KBM-7 (cell line): ENCODE measurements at regions not wholly inside any gene's neighbourhood (a gene's known extent, or its start where the extent isn't known, plus 50 kb on each side); places are given as distances from the start of the nearest gene placed in this dataset.
"Not testable (repeated sequence)": the region's sequence is repeated elsewhere in the genome, so short reads cannot be mapped to it uniquely, and the experiment has no call there.

Experiments
- DNase-seq: peaks from one replicate; pipeline ENCODE4 v3.0.0-alpha.2; 2015
- in situ Hi-C: fragments of 300-500 bp; cut with MboI; formaldehyde crosslinking; loops from 2 replicates; pipeline ENCODE4 v1.14.3; 2020; ENCODE audit warnings: low sequenced_read_pairs, low pct_unique_long_range_greater_than_20kb, mixed read lengths

DNA sequence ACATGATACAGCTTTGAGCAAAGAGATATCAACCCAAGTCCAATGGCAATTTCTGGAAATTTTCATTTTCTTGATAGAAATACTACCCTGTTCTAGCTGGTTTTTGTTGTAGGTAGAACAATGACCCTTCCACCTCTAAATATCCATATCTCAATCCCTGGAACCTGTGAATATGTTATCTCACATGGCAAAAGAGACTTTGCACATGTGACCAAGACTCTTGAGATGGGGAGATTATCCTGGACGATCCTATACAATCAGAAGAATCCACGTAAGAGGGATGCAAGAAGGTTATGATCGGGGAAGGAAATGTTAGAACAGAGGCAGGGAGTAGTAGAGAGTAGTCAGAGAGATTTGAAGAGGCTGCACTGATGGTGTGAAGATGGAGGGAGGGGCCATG, 124.9 kb downstream of the CCDC71L start:
- no peak for DNase-seq
- in situ Hi-C loops: no loop called here

DNA sequence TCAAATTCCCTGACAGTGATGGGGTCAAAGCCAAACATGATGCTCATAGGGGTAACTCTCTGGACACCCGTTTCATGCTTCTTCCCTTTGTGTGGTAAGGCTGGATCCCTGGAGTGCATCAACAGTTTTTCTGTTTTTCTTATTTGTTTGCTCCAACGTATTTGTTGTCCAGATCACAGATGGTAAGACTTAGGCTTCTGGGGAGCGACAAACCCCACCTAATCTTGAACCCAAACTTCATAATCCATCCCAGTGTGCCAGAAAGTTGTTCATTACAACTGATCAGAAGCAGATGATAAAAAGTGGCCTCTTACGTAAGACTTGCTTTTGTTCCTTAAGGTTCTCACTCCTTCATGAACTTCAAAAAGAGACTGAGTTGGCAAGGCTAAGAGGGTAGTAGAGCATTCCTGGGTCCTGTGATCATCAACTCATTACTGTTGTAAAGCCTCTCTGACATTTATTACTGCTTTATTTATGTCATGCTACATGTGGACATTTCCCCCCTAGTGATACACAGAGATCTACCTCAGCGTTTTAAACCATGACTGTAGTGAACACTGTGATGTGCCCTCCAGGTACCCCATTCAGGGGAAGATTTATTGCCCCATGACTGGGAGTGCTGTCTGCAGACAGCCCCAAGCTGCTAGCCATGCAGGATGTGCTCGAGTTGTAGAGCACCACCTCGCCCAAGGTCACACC, 125.6 kb downstream of the CCDC71L start:
- no peak for DNase-seq
- in situ Hi-C loops: no loop called here

DNA sequence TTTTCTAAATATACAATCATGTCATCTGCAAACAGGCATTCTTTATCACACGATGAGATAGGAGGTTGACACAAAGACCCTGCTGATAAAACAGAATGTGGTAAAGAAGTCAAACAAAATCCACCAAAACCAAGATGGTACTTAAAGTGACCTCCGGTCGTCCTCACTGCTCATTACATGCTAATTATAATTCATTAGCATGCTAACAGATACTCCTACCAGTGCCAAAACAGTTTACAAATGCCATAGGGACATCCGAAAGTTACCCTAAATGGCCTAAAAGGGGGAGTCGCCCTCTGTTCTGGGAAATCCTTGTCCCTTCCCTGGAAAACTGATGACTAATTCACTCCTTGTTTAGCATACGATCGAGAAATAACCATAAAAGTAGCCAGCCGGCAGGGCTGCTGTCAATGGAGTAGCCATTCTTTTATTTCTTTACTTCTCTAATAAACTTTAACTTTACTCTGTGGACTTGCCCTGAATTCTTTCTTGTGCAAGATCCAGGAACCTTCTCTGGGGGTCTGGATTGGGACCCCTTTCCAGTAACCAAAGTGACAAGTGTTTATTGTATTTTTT, 126.6 kb downstream of the CCDC71L start:
- in situ Hi-C loops: no loop called here
- DNase-seq: no peak

DNA sequence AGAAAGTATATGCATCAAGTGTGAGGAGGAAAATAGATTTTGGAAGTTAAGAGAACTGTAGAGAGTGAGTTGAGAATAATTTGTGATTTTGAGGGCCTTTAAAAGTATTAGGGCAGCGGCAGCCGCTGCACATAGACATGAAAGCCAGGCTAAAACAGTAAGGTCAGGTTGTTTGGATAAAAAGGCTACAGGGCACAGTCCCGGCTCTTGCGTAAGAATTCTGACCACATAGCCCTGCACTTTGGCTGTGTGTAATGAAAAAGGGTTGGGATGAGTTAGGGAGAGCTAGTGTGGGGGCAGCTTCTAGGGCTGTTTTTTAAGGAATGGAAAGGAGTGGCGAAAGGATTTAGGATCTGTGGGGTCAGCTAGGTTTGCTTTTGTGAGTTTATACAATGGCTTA, 130.8 kb downstream of the CCDC71L start:
- DNase-seq, in situ Hi-C loops: not testable (repeated sequence)

DNA sequence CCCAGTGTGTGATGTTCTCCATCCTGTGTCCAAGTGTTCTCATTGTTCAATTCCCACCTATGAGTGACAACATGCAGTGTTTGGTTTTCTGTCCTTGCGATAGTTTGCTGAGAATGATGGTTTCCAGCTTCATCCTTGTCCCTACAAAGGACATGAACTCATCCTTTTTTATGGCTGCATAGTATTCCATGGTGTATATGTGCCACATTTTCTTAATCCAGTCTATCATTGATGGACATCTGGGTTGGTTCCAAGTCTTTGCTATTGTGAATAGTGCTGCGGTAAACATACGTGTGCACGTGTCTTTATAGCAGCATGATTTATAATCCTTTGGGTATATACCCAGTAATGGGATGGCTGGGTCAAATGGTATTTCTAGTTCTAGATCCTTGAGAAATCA, 134.3 kb downstream of the CCDC71L start:
- in situ Hi-C loops, DNase-seq: not testable (repeated sequence)

DNA sequence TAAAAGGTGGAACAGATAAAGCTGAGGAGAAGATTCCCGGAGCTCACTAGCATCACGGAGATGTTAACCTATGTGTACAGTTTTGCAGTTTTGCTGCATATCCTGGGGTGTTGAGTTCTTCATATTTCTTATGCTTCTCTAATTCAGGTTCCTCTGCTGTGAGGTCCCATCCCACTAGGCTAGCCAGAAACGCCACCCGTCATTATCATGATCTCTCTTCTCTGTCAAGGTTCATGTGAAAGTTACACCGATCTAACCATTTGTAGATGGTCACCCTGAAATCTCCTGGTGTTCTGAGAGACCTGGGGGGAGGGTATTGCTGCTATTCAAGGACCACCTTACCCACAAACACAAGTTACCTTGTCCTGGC, 136.3 kb downstream of the CCDC71L start:
- DNase-seq: peak; percentile 3
- in situ Hi-C loops: no loop called here

DNA sequence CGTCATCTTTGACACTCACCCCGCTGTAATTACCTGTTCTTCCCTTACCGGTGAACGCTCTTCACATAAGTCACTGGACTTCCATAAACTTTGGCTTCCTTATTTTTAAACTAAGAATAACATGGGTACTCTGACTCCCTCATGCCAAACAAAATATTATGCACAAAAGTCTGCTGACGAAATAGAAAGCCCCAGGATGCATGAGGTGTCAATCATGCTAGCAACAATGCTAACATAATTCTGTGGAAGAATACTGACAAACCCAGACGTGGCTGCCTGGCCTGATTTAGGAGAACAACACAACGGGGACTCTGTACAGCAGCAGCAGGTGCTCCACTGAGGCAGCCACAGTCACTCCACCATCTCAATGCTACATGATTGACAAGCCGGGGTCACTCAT, 137.5 kb downstream of the CCDC71L start:
- no peak for DNase-seq
- in situ Hi-C loops: no loop called here

DNA sequence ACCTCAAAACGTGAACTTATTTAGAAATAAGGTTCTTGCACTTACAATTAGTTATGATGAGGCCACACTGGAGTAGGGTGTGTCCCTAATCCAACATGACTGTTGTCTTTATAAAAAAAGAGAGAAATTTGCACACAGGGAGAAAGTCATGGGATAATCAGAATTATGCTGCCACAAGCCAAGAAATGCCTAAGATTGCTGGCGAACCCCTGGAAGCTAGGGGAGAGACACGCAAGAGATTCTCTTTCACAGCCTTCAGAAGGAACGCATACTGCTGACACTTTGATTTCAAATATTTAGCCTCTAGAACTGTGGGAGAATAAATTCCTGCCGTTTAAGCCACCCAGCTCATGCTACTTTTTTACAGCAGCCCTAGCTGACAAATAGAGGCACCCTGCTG, 138.3 kb downstream of the CCDC71L start:
- no peak for DNase-seq
- in situ Hi-C loops: no loop called here

DNA sequence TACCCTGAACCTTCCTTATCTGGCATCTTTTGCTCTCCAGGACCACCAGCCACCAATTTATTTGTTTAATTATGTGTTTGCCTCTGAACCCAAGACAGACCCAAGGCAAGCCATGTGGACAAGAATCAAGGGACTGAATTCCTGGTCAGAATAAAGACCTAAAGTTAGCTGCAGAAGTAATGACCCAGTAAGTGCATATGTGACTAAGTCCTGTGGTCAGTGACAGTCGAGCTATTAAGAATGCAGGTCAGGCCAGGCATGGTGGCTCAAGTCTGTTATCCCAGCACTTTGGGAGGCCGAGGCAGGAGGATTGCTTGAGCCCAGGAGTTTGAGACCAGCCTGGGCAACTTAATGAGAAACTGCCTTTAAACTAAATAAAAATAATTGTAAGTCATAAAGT, 139.4 kb downstream of the CCDC71L start:
- no peak for DNase-seq
- in situ Hi-C loops: no loop called here

DNA sequence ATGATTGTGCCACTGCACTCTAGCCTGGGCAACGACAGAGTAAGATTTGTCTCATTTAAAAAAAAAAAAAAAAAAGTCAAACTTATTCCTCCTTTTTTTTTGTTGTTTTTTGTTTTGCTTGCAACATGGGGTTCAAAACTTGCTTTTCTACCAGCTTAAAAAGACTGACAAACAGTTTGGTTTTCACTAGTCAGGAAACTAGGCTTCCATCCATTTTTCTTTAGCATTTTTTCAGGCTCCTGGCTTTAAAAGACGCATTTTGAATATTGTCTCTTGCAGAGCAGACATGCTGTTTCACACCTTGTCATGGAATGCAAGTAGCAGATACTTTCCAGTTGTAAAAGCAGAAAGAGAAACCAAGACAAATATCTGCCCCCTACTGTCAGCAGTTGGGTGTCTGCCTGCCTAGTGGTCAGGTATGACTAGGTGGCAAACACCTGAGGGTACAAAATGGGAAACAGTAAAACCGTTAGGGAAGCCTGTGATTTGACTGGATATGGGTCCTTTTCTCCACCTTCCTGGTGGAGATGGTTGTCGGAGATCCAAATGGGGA, 139.9 kb downstream of the CCDC71L start:
- in situ Hi-C loops: no loop called here
- no peak for DNase-seq

DNA sequence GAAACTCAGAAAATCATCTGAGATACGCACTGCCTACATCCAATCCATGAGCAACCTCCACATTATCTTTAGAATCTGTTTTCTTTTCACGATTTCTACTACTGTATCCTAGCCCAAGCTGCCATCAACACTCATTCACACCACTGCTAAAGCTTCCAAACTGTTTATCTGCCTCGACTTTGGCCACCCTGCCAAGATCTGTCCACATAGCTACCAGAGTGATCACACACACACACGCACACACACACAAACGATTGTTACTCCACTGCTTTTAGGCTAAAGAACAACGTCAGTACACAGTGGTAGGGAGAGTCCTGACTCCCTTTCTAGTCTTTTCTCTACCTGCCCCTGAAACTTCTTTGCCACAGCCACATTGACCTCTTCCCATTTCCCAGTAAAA, 142.0 kb downstream of the CCDC71L start:
- DNase-seq: no peak
- in situ Hi-C loops: no loop called here

DNA sequence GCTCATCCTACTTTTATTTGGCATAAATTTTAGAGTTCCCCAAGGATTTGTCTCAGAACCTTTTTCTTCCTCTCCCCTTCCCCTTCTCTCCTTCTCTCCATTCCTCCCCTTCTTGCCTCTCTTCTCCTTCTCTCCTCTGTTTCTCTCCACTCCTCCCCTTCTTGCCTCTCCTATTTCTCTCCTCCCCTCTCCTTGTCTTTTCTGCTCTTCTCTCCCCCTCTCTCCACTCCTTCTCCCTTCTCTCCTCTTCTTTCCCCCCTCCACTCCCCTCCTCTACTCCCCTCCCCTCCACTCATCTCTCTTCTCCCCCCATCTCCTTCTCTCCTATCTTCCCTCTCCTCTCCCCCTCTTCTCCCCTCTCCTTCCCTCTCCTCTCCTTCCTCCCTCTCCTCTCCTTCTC, 142.7 kb downstream of the CCDC71L start:
- in situ Hi-C loops: no loop called here
- no peak for DNase-seq

DNA sequence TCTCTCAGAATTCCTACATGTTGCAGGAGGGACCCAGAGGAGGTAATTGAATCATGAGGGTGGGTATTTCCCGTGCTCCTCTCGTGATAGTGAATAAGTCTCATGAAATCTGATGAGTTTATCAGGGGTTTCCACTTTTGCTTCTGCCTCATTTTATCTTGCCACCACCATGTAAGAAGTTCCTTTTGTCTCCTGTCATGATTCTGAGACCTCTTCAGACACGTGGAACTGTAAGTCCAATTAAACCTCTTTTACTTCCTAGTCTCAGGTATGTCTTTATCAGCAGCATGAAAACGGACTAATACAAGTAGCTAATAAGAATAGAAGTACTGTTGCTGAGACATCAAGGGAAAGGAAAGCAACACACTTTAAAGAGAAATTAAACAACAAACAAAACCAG, 143.4 kb downstream of the CCDC71L start:
- DNase-seq: no peak
- in situ Hi-C loops: no loop called here

DNA sequence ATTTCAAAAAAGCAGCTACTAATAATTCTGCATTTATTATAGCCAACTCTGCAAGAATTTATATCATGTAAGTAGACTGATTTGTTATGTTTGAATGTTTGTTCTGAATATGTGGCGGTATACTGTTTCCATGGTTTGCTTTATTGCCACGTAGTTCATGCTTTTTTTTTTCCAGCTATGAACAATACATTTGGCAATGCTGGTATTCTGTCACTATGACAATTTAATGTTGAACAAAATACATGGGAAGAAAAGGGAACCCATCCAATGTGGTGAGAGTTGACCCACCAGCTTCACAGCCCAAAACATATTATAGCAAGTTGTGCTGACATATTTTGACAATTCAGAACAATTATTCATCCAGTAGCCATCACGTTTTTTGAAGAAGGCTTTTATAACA, 145.6 kb downstream of the CCDC71L start:
- in situ Hi-C loops: no loop called here
- no peak for DNase-seq

DNA sequence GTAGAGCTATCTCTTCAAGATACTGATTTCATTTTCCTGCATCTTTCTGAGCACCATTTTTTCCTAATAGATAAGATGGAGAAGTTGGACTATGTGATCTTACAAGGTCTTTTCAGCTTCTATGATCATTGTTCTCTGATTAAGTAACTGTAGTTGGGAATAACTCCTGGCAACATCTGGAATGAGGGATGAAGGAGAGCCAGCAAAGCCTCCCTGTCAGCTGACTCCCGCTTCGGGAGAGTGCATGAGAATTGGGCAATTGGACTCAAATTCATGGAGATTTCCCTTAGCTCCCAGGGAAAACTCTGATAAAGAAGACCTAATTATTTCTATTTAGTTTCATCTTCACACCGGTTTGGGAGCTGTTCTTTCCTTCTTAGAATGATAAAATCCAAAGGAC, 146.1 kb downstream of the CCDC71L start:
- in situ Hi-C loops: no loop called here
- DNase-seq: no peak

DNA sequence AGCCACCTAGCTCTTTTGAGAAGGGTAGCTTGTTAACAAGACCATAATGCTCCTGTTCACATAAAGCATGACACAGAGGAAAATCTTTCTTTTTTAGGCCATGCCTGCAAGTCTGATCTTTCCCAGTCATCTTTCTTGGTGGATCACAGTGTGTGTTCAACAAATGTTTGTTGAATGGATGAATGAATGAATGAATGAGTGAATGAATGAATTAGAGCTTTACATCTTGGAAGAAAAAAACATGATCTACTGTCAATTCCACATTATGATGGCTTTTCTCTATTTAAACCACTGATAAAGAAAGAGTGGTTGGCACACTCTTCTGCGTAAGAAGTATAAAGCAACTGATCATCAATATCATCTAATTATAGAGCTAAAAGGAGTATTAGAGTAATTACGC, 148.7 kb downstream of the CCDC71L start:
- in situ Hi-C loops: no loop called here

DNA sequence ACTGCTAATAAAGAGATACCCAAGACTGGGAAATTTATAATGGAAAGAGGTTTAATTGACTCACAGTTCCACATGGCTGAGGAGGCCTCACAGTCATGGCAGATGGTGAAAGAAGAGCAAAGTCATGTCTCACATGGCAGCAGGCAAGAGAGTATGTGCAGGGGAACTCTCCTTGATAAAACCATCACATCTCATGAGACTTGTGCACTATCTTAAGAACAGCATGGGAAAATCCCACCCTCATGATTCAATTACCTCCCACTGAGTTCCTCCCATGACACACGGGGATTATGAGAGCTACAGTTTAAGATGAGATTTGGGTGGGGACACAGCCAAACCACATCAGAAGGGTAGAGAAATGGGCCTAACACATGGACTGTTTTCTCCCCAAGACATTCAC, 156.3 kb downstream of the CCDC71L start:
- in situ Hi-C loops: no loop called here

More for the DNA sequence above, 148.7 kb downstream of the CCDC71L start:
- DNase-seq: no peak

DNA sequence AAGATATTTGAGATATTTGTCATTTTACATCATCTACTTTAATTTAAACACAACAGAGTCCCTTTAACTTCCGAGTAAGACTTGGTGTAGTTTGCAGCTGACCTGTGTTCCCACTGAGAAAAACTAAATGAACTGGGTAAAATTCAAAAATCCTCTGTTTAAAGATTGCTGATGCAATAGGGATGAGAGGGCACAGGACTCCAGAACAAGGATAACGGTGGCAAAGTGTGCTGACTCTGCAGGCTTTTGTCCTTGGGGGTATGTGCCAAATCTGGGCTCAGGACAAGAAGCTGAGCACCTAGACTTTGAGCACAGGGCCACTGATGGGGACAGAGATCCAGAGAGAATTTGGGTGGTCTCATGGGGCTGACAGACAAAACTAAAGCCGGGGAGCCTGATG, 156.8 kb downstream of the CCDC71L start:
- in situ Hi-C loops: no loop called here
- DNase-seq: no peak

More for the DNA sequence above, 156.3 kb downstream of the CCDC71L start:
- DNase-seq: no peak

DNA sequence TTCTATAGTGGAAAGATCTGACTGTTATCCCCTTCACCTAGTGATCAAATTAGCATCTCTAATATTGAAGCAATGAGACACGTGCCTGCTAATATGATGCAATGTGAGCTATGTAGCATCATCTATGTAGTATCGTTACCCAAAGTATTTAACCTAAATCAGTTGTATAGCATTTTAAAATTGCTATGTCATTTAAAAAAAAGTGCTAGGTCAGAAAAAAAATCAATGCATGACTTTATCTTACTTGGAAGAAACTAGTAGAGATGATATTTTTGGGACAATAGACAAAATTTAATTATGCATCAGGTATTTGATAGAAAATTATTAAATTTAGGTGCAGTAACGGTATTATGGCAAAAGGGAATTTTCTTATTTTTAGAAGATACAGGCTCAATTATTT, 157.3 kb downstream of the CCDC71L start:
- DNase-seq: no peak
- in situ Hi-C loops: no loop called here

DNA sequence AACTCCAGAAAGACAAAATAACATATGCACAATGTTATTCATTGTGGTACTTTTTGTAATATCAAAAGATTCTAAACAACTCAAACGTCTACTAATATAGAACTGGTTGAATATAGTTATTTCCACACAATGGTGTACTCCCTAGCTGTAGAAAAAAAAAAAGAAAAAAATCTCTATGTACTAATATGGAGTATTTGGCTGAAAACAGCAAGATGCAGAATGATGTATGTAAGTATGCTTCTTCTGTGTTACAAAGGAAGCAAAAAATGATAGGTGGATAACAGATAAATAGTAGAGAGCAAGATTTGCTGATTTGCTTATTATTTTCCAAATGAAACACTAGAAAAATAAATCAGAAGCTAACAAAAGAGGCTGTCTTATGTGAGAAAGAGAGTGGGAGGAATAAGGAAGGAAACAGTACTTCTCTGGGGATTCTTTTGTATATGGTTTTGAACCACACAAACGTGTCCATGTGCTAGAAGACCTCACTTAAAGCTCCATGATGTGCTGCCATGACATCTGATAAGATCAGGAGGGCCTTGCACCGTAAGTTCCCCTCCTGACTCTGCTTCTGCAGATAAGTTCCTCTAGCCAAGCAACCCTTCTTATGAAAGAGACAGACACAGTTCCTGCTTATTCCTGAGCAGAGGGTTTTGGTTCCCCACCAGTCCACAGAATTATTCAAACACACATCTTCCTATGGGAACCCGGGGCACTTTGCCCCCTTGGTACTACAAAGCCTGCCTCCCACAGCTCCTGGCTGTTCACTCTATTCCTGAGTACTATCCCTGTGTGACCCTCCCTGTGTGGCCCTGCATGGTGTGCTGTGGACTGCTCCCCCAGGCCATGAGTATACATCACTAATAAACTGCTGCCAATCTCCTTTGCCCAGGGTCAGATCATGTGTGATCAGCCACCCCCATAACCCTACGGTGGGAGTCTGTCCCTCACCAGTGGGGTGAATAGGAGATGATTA, 159.1 kb downstream of the CCDC71L start:
- DNase-seq: peak; percentile 36
- in situ Hi-C loops: no loop called here
